Endothelial cell of umbilical vein (primary cell): ENCODE measurements at regions not wholly inside any gene's neighbourhood (a gene's known extent, or its start where the extent isn't known, plus 50 kb on each side); places are given as distances from the start of the nearest gene placed in this dataset.

ENCODE experiments used
- CTCF ChIP-seq, 2 donors: IDR thresholded peaks; 1 replicate in 1 of 2; 2 replicates in 1 of 2; pipeline ENCODE4 v1.5.1; 2011; ENCODE audit warnings: low read length in 2 of 2, mild to moderate bottlenecking in 2 of 2, moderate library complexity in 2 of 2, control low read depth in 1 of 2, inconsistent platforms in 1 of 2, low read depth in 1 of 2; ENCODE audit not compliant: insufficient read depth in 1 of 2; ENCODE audit errors: extremely low read depth in 1 of 2
- JUN ChIP-seq: IDR thresholded peaks from 2 replicates; pipeline ENCODE4 v1.6.1; 2011; ENCODE audit warnings: borderline replicate concordance, low read depth; ENCODE audit not compliant: insufficient read length, insufficient read depth
- MAX ChIP-seq: IDR thresholded peaks from 2 replicates; pipeline ENCODE4 v1.6.1; 2011; ENCODE audit not compliant: insufficient read depth, insufficient read length
- POLR2A ChIP-seq: IDR thresholded peaks from 2 replicates; pipeline ENCODE4 v1.6.1; 2012; ENCODE audit warnings: low read depth, mild to moderate bottlenecking, control low read depth, low read length

GRCh38 chr7:41328544-41328943 is 374.3 kb downstream of the INHBA start:
- no peak for TF ChIP-seq JUN
- no peak for TF ChIP-seq MAX
- no peak for TF ChIP-seq CTCF (IDR thresholded peaks at IDR 0.05; ENCODE audit: extremely low read depth in 1 of 2, insufficient read depth in 1 of 2, low read depth in 1 of 2, low read length in 2 of 2)
- no peak for TF ChIP-seq POLR2A
